K562 (cell line): ENCODE measurements at regions not wholly inside any gene's neighbourhood (a gene's known extent, or its start where the extent isn't known, plus 50 kb on each side); places are given as distances from the start of the nearest gene placed in this dataset.
A peak's percentile ranks its signal among the peaks of the same experiment; 100 is the strongest.
"Not testable (repeated sequence)": the region's sequence is repeated elsewhere in the genome, so short reads cannot be mapped to it uniquely, and the experiment has no call there.

Source experiments
- ATAC-seq: fragments of 200-7000 bp; cut with Tn5 transposase; 3 replicates; pipeline ENCODE4 v1.9.1; 2020; ENCODE audit warnings: moderate library complexity
- BruUV-seq: library from RNA; stranded (reverse); fragments of 400-500 nt; replicated peaks from 2 replicates; lab custom pipeline; 2021; lab: Mats Ljungman, UMichigan
- CTCF ChIA-PET: fragments of 300-600 bp; formaldehyde crosslinking; extraction: SDS; loops from one replicate; lab custom pipeline; 2021; ENCODE audit warnings: low intra/inter-chr PET ratio; lab: Yijun Ruan, JAX
- POLR2A ChIA-PET: fragments of 300-600, 350-650 bp; sonication (Branson Sonifier 250); formaldehyde crosslinking; extraction: SDS; loops from one replicate; lab custom pipeline; 2021; ENCODE audit warnings: antibody characterized with exemption, inconsistent platforms; lab: Yijun Ruan, JAX
- DNase-seq, 4 experiments: peaks; one replicate each; pipeline versions ENCODE4 v3.0.0 to v3.0.0-alpha.2; 2011 to 2018; ENCODE audit warnings: low spot score in 3 of 4, mixed read lengths in 3 of 4; ENCODE audit errors: extremely low read depth in 1 of 4
- FAIRE-seq: peaks from 2 replicates; lab custom pipeline; 2011; peaks lifted over from hg19 to GRCh38; lab: Jason Lieb, UNC
- H2AFZ ChIP-seq: 2 replicates; pipeline ENCODE4 v1.6.0; 2011; ENCODE audit warnings: low read depth, low read length, control low read depth, inconsistent platforms
- H3K27ac ChIP-seq: fragments of 200-600 bp; 3 replicates; pipeline ENCODE4 v1.8.0; 2011; ENCODE audit warnings: low read depth, mild to moderate bottlenecking, control low read depth, inconsistent platforms, low read length, moderate library complexity, mixed read lengths; ENCODE audit errors: extremely low read depth
- H3K27me3 ChIP-seq, 2 experiments: fragments of 300-600 bp in 1 of 2; 2 replicates in 1 of 2; 3 replicates in 1 of 2; pipeline versions ENCODE4 v1.6.0 to v1.8.0; 2011; ENCODE audit warnings: inconsistent platforms in 2 of 2, low read length in 2 of 2, mild to moderate bottlenecking in 1 of 2, mixed read lengths in 1 of 2, moderate library complexity in 1 of 2; ENCODE audit not compliant: control insufficient read depth in 2 of 2, insufficient read depth in 2 of 2
- H3K36me3 ChIP-seq: fragments of 300-600 bp; 3 replicates; pipeline ENCODE4 v1.8.0; 2011; ENCODE audit warnings: mild to moderate bottlenecking, low read length, inconsistent platforms; ENCODE audit not compliant: control insufficient read depth, insufficient read depth
- H3K4me1 ChIP-seq, 2 experiments: fragments of 200-600 bp in 1 of 2; replicated peaks in 1 of 2; 2 replicates in 1 of 2; 3 replicates in 1 of 2; pipeline versions ENCODE4 v1.5.1 to v1.8.0; 2011; ENCODE audit warnings: inconsistent platforms in 2 of 2, low read length in 2 of 2, mild to moderate bottlenecking in 1 of 2, mixed read lengths in 1 of 2, moderate library complexity in 1 of 2; ENCODE audit not compliant: control insufficient read depth in 2 of 2, insufficient read depth in 2 of 2
- H3K4me2 ChIP-seq: 2 replicates; pipeline ENCODE4 v1.6.1; 2011; ENCODE audit warnings: low read length, control low read depth, inconsistent platforms, mixed read lengths; ENCODE audit not compliant: insufficient read depth
- H3K4me3 ChIP-seq: fragments of 200-600 bp; sonication (generic), shearing (Covaris generic); 2 replicates; pipeline ENCODE4 v1.5.1; 2016; ENCODE audit warnings: control low read depth, inconsistent platforms
- H3K79me2 ChIP-seq: fragments of 200-600 bp; 3 replicates; pipeline ENCODE4 v1.8.0; 2011; ENCODE audit warnings: low read length, inconsistent platforms; ENCODE audit not compliant: control insufficient read depth, insufficient read depth
- H3K9ac ChIP-seq, 2 experiments: 2 replicates each; pipeline versions ENCODE4 v1.6.0 to v1.6.1; 2011; ENCODE audit warnings: low read depth in 2 of 2, low read length in 2 of 2, control low read depth in 1 of 2, inconsistent platforms in 1 of 2, mild to moderate bottlenecking in 1 of 2, mixed read lengths in 1 of 2; ENCODE audit not compliant: insufficient read depth in 1 of 2
- H3K9me1 ChIP-seq: one replicate; pipeline ENCODE4 v1.6.0; 2011; ENCODE audit warnings: inconsistent platforms, mild to moderate bottlenecking, low read length, moderate library complexity; ENCODE audit not compliant: control insufficient read depth, insufficient read depth
- H3K9me3 ChIP-seq: replicated peaks from 2 replicates; pipeline ENCODE4 v1.5.1; 2011; ENCODE audit warnings: low read depth, low read length, inconsistent platforms; ENCODE audit not compliant: control insufficient read depth, insufficient read depth
- H4K20me1 ChIP-seq: replicated peaks from 2 replicates; pipeline ENCODE4 v1.6.1; 2011; ENCODE audit warnings: low read length, inconsistent platforms, mixed read lengths; ENCODE audit not compliant: control insufficient read depth, insufficient read depth
- ADNP ChIP-seq: fragments of 200-800 bp; sonication (Bioruptor generic); IDR thresholded peaks from 2 replicates; pipeline ENCODE4 v1.6.1; 2016; ENCODE audit warnings: missing genetic modification characterization, missing compliant biosample characterization
- ZNF431 ChIP-seq: sonication (generic); formaldehyde crosslinking; IDR thresholded peaks from 2 replicates; pipeline ENCODE4 v1.8.0; 2022; ENCODE audit warnings: mild to moderate bottlenecking, missing genetic modification reagents
- WGBS: fragments of 100-300 bp; shearing (Covaris generic); methylation state at CpG from one replicate; pipeline ENCODE4 v1.1.6; 2016; ENCODE audit warnings: low coverage, mixed read lengths; ENCODE audit not compliant: insufficient coverage; ENCODE audit errors: missing lambda C conversion rate; 5-methylcytosine and 5-hydroxymethylcytosine counted together
- in situ Hi-C: fragments of 300-500 bp; cut with MboI; formaldehyde crosslinking; loops from 4 replicates; pipeline ENCODE4 v1.15.0; 2018; ENCODE audit warnings: inconsistent platforms, mixed read lengths
- intact Hi-C: fragments of 100-400 bp; cut with micrococcal nuclease; formaldehyde crosslinking; loops from 2 replicates; pipeline ENCODE4 v1.14.2; 2022

GRCh38 chr5:94102849-94103248, 361.4 kb upstream of the POU5F2 start:
- ATAC-seq (no peak), FAIRE-seq (no peak), DNase-seq (no peak)
- ChIA-PET CTCF (no interaction called here), POLR2A (interaction anchor here (1.4 kb wide), 1 partner anchor 26 kb away, joined by 4 read pairs; no protein-coding TSS in a partner anchor)
- BruUV-seq, result no TSS peak
- Histone ChIP-seq H3K9me3 (no peaks in the 10 kb centered on the region), H2AFZ (no peak overlapping the region), H4K20me1 (no peaks in the 10 kb centered on the region), H3K27ac (no peak overlapping the region), H3K27me3 (no peaks in the 10 kb centered on the region), H3K36me3 (no peaks in the 10 kb centered on the region), H3K79me2 (no peaks in the 10 kb centered on the region), H3K4me1 (no peaks in the 10 kb centered on the region), H3K4me2 (no peak overlapping the region), H3K4me3 (no peak overlapping the region), H3K9me1 (no peaks in the 10 kb centered on the region), H3K9ac (no peak overlapping the region)
- no peak for TF ChIP-seq ADNP (tag)
- 33% methylated on average over 1 of the region's 1 CpG for WGBS
- in situ Hi-C loops, result no loop called here
- intact Hi-C loops, result no loop called here

DNA sequence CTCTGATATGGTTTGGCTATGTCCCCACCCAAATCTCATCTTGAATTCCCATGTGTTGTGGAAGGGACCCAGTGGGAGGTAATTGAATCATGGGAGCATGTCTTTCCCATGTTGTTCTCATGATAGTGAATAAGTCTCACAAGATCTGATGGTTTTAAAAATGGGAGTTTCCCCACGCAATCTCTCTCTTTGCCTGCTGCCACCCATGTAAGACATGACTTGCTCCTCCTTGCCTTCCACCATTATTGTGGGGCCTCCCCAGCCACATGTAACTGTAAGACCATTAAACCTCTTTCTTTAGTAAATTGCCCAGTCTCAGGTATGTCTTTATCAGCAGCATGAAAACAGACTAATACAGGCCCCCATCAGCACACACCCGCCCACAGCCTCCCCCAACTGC, 356.0 kb upstream of the POU5F2 start:
- BruUV-seq, H3K27me3 ChIP-seq, in situ Hi-C loops, H3K36me3 ChIP-seq, H3K79me2 ChIP-seq, H3K9me3 ChIP-seq, intact Hi-C loops, CTCF ChIA-PET, POLR2A ChIA-PET, H3K9me1 ChIP-seq, H3K9ac ChIP-seq, H4K20me1 ChIP-seq, H3K4me3 ChIP-seq, DNase-seq, H2AFZ ChIP-seq, H3K27ac ChIP-seq, H3K4me2 ChIP-seq, ATAC-seq, FAIRE-seq: not testable (repeated sequence)
- peaks cover 0 to 11% of the 10 kb centered on the region in 2 experiments; a peak in 3 of 5 replicates for H3K4me1 ChIP-seq
- TF ChIP-seq ZNF431 (CRISPR knock-in tag), result peak; percentile 90
- 5% methylated on average over 2 of the region's 2 CpGs for WGBS
